AG09319 (cell line): ENCODE measurements at regions not wholly inside any gene's neighbourhood (a gene's known extent, or its start where the extent isn't known, plus 50 kb on each side); places are given as distances from the start of the nearest gene placed in this dataset.
"Not testable (repeated sequence)": the region's sequence is repeated elsewhere in the genome, so short reads cannot be mapped to it uniquely, and the experiment has no call there.

Experiments used
- DNase-seq: peaks from one replicate; pipeline ENCODE4 v3.0.0-alpha.2; 2010; ENCODE audit warnings: low read depth; ENCODE audit errors: extremely low read depth
- CTCF ChIP-seq: IDR thresholded peaks from 2 replicates; pipeline ENCODE4 v1.5.1; 2011; ENCODE audit warnings: low read depth, mild to moderate bottlenecking, inconsistent platforms, low read length, moderate library complexity

- DNase-seq, result no peak
- no peak for TF ChIP-seq CTCF
Observed at GRCh38 chr11:116348226-116348625, 424.6 kb downstream of the BUD13 start.

- TF ChIP-seq CTCF, result no peak
- no peak for DNase-seq
Observed at GRCh38 chr11:116345575-116345974, 427.2 kb downstream of the BUD13 start.

- no peak for DNase-seq
- no peak for TF ChIP-seq CTCF
Observed at GRCh38 chr11:116344601-116345000, 428.2 kb downstream of the BUD13 start.

GRCh38 chr11:116343270-116343669 is 429.5 kb downstream of the BUD13 start:
- no peak for TF ChIP-seq CTCF
- DNase-seq, result no peak

GRCh38 chr11:116342148-116342547 is 430.6 kb downstream of the BUD13 start:
- no peak for TF ChIP-seq CTCF
- no peak for DNase-seq

- TF ChIP-seq CTCF, result no peak
- no peak for DNase-seq
Observed at GRCh38 chr11:116339306-116340098, 433.3 kb downstream of the BUD13 start.

GRCh38 chr11:116338500-116338899 is 434.3 kb downstream of the BUD13 start:
- DNase-seq, result not testable (repeated sequence)

GRCh38 chr11:116336540-116336939 is 436.2 kb downstream of the BUD13 start:
- DNase-seq, result no peak
- TF ChIP-seq CTCF, result no peak
